SKM-1 treated with dmso at 0.1 percent for 144 hours (cell line): ENCODE measurements at regions not wholly inside any gene's neighbourhood (a gene's known extent, or its start where the extent isn't known, plus 50 kb on each side); places are given as distances from the start of the nearest gene placed in this dataset.
A peak's percentile ranks its signal among the peaks of the same experiment; 100 is the strongest.
"Not testable (repeated sequence)": the region's sequence is repeated elsewhere in the genome, so short reads cannot be mapped to it uniquely, and the experiment has no call there.

Source experiments
- DNase-seq: peaks from one replicate; lab custom pipeline; 2025; ENCODE audit not compliant: unreplicated experiment; lab: John Stamatoyannopoulos, UW

GRCh38 chr18:60209042-60209441 lies 163.5 kb downstream of the MC4R start:
- peak; percentile 46 for DNase-seq

- peak; percentile 24 for DNase-seq
Observed at GRCh38 chr18:60202708-60203107, 169.9 kb downstream of the MC4R start.

- DNase-seq, result no peak
Observed at GRCh38 chr18:60200558-60200957, 172.0 kb downstream of the MC4R start.

GRCh38 chr18:60199505-60199904 lies 173.1 kb downstream of the MC4R start:
- DNase-seq, result no peak

GRCh38 chr18:60197671-60198462 lies 174.7 kb downstream of the MC4R start:
- no peak for DNase-seq

- no peak for DNase-seq
Observed at GRCh38 chr18:60196836-60197606, 175.6 kb downstream of the MC4R start.

- no peak for DNase-seq
Observed at GRCh38 chr18:60193780-60194179, 178.8 kb downstream of the MC4R start.

- DNase-seq, result no peak
Observed at GRCh38 chr18:60191926-60192325, 180.6 kb downstream of the MC4R start.

GRCh38 chr18:60189856-60190255 lies 182.7 kb downstream of the MC4R start:
- no peak for DNase-seq

- no peak for DNase-seq
Observed at GRCh38 chr18:60188958-60189357, 183.6 kb downstream of the MC4R start.

- no peak for DNase-seq
Observed at GRCh38 chr18:60182223-60182622, 190.4 kb downstream of the MC4R start.

GRCh38 chr18:60180671-60181070 lies 191.9 kb downstream of the MC4R start:
- DNase-seq, result no peak

- not testable (repeated sequence) for DNase-seq
Observed at GRCh38 chr18:60178224-60178623, 194.4 kb downstream of the MC4R start.

GRCh38 chr18:60176259-60176658 lies 196.3 kb downstream of the MC4R start:
- no peak for DNase-seq

GRCh38 chr18:60174832-60175231 lies 197.7 kb downstream of the MC4R start:
- no peak for DNase-seq

- DNase-seq, result no peak
Observed at GRCh38 chr18:60172030-60172429, 200.5 kb downstream of the MC4R start.

- DNase-seq, result no peak
Observed at GRCh38 chr18:60163622-60164021, 209.0 kb downstream of the MC4R start.

GRCh38 chr18:60162388-60162787 lies 210.2 kb downstream of the MC4R start:
- DNase-seq, result no peak

GRCh38 chr18:60157810-60158209 lies 214.8 kb downstream of the MC4R start:
- DNase-seq, result no peak

- no peak for DNase-seq
Observed at GRCh38 chr18:60153376-60153775, 219.2 kb downstream of the MC4R start.

- DNase-seq, result no peak
Observed at GRCh38 chr18:60149316-60149715, 223.3 kb downstream of the MC4R start.

GRCh38 chr18:60147323-60147722 lies 225.3 kb downstream of the MC4R start:
- DNase-seq, result no peak
